Putamen (tissue), 1 donor: ENCODE measurements at regions not wholly inside any gene's neighbourhood (a gene's known extent, or its start where the extent isn't known, plus 50 kb on each side); places are given as distances from the start of the nearest gene placed in this dataset.

ENCODE experiments used
- DNase-seq: peaks from one replicate; pipeline ENCODE4 v3.0.0-alpha.2; 2016; ENCODE audit warnings: low spot score

DNA sequence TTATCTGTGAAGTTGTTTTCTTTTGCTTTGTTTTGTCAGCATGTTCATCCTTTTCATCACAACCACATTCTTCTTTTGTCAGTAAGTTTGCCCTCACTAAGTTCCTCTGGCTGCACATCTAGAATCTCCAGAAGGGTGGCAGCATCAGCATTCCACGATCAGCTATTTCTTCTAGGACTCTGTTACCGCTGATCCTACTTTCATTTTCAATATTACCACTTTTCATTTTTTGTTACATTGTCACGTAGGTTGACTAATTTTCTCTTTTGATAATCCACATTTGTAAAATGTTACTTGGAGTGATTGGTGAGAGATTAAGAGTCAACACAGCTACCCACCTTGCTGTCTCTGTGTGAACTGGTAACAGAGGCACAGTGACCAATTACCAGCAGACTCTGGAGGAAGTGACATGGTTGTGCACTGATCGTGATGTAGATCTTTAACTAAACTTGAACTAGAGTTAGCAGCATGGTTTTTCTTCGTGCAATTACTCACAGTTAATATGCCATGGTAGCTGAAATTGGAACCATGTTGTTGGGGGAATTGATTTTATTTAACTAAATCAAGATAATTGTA, 307.9 kb upstream of the SLC35B3 start:
- no peak for DNase-seq

DNA sequence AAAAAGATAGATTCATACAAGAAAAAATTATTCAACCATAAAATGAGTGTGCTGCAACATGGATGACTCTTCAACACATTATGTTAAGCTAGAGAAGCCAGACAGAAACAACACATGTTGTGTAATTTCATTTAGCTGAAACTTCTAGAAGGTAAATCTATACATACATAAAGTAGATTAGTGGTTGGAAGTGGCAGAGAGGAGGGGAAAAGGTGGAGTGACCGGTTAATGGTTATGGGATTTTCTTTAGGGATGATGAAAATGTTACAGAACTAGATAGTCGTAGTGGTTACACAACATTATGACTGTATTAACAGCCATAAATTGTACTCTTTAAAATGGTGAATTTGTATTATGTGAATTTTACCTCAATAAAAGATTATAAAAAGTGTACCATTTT, 304.1 kb upstream of the SLC35B3 start:
- no peak for DNase-seq

DNA sequence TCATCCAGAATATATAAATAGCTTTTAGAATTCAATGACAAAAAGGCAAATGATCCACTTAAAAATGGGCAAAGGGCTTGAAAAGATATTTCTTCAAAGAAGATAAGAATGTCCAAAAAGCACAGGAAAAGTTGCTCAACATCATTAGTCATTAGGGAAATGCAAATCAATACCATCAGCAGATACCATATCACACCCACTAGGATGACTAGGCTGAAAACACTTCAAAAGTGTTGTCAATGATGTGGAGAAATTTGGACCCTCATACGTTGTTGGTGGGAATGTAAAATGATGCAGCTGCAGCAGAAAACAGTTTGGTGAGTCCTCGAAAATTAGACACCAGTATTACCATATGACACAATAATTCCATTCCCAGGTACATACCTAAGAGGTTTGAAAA, 303.6 kb upstream of the SLC35B3 start:
- no peak for DNase-seq

DNA sequence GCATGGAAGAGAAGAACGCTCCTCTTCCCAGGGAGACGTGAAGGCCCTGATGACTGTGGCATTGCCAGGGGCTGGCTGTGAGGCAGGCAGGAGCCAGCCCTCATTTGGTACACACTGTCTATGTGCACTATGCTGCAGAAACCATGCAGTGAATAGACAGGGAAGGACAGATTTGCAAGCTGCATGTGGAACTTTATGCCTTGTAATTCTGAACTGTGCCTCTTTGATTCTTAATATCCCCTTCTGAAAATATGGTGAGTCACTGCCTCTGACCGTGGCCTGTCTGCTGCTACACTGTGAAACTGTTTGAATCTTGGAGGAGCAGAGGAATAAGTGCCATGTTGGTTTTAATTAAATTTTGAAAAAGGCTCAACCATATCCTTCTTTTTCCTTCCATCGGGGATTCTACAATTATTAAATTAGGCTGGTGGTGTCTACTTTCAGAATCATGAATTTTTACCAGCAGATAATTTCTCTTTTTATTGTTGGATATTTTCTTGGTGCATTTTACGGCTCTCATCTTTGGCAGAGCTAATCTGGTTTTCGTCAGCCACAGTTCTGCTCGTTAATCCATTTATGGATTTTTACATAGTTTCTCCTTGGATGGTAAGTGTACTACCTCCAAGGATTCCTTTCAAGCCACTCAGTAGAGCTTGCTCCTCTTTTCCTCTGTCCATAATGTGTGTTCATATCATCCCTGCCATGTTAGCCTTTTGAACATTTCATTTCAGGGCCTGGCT, 301.0 kb upstream of the SLC35B3 start:
- DNase-seq = no peak

DNA sequence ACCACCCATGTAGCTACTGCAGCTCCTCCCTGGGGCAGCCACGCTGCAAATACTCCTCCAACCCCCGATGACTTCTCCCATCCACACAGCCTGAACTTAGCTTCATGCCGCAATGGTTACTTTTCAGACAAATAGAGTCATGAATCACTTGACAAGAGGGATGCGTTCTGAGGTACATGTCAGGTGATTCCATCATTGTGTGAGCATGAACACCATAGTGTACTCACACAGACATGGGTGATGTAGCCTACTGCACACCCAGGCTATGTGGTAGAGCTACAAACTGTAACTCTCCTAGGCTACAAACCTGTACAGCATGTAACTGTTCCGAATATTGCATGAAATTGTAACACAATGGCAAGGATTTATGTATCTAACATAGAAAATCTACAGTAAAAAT, 298.5 kb upstream of the SLC35B3 start:
- DNase-seq = no peak

DNA sequence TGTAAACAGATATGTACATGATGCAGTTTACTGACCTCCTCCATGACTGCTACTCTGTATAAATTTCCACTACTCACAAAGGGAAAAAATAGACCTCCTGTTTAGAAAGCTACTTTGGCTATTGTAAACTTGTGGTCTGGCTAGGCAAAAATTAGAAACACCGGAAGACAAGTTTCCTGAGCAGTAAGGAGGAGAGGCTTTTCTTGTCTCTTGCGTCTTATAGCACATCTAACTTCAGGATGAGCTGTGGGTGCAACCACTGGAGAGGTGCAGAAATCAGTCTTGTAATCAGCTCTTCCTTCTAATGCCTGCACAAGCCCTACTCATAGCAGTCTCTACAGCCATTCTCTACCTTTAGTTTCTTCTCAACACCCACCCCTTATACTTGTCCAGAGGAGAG, 296.5 kb upstream of the SLC35B3 start:
- DNase-seq = no peak

DNA sequence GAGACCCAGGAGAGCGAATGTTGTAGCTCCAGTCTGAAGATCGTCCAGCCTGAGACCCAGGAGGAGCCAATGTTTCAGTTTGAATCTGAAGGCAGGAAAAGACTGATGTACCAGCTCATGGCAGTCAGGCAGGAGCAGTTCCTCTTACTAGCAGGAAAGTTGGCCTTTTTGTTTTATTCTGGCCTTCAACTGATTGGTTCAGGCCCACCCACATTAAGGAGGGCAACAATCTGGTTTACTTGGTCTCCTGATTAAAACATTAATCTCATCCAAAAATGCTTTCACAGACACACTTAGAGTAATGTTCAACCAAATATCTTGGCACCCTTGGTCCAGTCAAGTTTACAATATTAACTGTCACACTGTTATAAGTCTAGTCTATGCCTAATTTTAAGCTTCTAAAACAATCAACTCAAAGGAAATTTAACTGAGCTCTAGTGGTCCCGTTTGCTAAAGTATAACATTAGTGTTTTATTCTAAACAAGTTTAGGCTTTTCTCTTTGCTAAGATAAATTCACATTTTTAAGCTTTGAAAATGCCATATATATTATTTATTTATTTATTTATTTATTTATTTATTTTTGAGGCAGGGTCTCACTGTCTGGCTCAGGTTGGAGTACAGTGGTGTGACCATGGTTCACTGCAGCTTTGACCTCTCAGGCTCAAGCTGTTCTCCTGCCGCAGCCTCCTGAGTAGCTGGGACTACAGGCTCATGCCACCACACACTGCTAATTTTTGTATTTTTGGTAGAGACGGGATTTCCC, 275.5 kb upstream of the SLC35B3 start:
- DNase-seq = no peak

DNA sequence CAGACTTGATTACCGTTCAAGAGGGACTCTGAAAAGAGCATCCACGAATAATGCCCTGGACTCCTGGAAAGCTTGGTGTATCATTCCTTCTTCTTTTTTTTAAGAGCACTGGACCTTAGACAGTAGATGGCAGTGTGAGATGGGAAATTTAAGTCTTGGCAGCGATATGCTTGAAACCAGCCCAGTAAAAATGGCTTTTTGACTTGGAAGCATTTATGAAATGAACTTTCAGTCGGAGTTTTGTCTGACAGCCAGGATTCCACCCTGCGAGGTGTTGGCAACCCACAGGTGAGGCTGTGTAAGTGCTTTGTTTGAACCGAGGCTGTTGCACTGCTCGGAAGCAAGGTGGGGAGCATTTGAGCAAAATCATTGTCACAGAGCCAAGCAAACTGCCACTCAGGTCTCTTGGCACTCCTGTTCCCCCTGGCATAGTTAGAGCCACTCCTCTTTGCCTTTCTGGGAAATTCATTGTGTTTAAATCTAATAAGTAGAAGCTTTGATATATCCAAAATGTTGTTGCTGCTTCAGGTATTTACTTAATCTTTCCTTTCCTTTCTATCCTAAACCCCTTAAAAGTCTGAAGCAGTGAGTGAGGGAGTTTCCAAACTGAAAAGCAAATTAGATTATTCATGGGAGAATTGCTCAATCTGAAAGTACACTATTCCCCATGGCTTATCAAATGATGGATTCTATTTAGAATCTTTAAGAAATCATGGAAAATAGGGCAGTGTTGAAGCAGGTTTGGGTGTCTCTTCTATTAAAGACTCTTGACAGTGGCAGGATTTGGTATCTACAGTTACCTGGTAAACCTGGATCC, 272.8 kb upstream of the SLC35B3 start:
- peak; percentile 7 for DNase-seq

DNA sequence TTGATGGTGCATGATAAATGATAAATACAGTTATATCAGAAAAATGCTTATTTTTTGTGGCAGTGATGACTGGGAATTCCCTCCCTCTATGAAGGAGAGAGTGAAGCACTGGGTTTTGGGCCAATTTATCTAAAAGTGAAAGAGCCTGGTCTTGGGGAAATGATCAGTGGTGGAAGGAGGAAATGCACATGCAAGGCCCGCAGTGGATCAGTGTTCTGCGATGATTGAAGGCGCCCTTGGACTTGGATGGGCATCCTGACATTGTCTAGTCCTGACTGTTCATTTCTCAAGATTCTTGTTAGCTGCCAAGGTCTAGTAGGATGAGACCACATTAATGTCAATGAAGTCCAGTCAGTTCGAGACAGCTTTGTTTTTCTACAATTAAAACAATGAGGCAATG, 272.0 kb upstream of the SLC35B3 start:
- no peak for DNase-seq

DNA sequence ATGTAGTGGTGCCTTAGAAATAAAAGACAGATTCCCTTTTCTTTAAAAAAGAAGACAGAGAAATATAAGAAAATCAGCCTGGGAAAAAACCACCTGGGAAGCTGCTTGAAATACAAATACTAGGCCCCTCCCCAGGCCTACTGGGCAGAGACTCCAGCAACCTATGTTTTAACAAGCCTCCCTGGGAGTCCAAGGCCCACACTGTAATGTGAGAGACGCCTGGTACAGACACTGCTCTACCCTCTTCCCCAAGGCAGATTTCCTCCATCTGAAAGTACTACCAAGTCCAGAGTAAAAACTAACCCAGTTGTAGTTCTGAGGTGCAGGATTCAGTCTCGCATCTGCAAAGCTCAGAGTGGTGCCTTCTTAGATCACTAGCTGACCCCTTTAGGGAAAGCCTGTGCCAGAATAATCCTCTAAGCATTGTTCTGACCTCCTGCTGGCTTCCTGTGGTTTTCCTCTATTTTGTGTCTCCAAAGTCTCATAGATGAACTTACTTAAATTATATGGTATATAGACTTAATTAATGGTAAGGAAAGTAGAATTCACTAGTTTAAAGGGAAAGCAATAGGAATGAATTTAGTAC, 270.2 kb upstream of the SLC35B3 start:
- no peak for DNase-seq

DNA sequence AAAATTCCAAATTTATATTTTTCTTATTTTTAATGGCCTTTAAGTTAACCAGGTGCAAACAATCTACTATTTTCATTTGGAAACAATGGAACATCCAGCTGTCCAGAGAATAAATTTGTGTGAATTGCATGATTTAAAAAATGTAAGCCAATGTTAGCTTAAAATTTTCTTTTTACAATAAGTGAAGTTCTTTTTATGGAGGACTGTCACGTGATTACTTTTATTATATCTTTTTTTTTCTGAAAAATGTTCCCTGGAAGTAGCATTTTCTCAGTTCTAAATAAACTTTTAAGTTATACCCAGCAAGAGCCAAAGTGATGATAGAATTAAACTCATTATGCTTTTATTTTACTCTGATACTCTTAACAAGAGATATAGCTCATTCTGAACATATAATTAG, 267.7 kb upstream of the SLC35B3 start:
- DNase-seq = no peak

DNA sequence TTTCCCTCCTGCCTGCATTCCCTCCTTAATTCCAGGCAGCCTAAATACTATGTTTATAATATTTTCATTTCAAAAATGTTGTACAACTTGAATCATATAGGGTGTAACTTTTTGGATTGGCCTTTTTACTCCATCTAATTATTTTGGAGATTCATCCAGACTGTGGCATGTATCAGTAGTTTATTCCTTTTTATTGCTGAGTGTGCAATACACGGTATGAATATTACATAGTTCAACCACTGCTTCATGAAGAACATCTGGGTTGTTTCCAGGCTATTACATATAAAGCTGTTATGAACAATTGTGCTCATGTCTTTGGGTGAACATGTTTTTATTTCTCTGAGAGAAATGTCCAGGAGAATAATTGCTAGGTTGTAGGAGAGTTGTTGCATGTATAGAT, 253.5 kb upstream of the SLC35B3 start:
- DNase-seq = no peak

DNA sequence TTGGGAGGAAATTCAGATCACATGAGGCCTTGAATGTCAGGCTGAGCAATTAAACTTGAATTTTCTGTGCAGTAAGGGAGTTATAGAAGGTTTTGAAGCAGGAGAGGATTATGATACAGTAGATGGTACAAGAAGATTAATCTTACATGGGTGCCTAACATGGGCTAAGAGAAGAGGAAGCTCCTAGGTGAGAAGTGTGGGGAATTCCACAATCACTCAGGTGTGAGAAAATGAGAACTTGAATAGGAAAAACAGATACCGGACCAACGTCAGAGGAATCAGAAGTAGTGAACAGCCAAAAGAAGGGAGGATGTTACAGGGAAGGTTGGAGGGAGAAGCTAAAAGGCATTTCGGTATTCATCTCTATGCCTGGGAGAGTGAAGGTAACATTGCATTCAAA, 250.7 kb upstream of the SLC35B3 start:
- no peak for DNase-seq

DNA sequence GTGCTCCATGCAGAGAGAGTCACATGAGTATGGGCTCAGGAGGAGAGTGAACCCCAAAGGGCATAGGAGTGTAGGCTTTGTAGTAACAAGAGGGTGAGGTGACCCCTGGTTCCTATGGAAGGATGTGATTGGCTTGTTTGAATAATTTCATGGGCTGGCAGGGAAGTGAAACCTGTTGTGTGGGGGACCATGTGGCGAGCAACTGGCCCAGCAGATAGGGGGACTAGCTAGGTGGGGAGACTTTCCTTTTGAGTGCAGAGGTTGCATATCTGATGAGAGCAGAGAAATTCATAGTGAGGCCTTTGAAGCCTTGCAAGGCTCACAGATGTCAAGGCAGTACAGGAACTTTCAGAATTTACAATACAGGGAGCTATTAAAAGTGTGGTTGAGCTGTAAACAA, 247.9 kb upstream of the SLC35B3 start:
- no peak for DNase-seq

DNA sequence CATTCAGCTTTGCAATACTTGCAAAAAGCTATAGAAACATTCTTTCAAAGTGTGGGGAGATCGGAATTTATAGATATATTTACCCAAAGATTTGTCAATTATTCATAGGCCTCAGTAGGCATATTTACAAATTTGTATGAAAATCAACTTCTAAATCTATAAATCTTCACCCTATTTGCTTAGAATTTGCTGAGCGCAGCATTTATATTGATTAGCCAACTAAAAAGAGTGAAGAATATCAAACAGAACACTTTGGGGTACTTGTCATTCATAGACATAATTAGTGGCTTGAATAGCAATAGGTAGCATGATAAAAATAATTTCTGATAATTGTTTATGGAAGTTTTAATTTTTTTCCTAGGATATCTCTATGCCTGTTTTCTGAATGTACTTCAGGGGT, 244.5 kb upstream of the SLC35B3 start:
- no peak for DNase-seq

DNA sequence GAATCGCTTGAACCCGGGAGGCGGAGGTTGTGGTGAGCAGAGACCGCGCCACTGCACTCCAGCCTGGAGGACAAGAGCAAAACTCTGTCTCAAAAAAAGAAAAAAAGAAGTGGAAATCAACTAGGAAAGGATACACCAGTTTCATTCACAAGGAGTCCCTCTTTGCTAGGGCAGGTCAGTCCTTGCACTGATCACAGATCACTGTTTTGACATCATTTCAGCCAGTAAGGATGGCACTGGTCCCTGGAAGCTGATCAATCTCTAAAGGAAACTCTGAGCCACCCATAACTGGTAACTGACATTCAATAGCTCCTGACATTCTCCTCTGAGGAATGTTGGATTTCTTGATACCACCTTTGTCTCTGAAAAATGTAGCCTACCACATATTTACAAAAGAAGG, 243.1 kb upstream of the SLC35B3 start:
- no peak for DNase-seq

DNA sequence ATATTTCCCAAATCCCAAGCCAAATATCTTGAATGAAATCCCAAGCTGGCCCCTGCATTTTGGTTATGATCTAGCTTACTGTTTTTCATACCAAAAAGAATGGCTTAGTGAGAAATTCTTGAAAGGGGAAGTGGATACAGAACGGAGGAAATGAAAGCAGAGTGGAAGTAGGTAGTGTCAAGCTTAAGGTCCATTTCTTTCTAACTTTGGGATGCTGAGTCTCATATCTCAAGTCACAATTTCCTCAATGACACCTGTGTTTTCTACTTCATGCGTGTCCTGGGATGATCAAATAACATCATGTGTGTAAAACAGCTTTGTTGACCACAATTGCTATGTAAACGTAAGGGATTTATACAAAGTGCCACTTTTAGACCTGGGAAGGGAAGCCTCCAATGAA, 238.8 kb upstream of the SLC35B3 start:
- DNase-seq = no peak

DNA sequence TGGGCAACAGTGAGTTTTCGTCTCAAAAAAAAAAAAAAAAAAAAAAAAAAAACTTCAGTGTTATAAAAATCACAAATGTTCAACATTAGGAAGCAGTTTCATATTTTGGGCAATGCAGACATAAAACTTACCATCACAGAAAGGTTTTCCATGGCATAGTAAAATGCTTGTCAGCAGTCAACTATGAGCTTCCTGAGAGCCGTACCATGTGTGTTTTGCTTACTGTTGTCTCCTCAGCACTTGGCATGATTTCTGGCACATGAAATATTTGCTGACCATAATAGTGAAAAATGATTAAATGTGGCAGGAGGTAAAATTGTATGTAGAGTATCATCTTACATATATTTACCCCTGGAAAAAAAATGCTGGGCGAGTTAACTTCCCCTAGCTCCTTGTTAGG, 237.5 kb upstream of the SLC35B3 start:
- DNase-seq = no peak

DNA sequence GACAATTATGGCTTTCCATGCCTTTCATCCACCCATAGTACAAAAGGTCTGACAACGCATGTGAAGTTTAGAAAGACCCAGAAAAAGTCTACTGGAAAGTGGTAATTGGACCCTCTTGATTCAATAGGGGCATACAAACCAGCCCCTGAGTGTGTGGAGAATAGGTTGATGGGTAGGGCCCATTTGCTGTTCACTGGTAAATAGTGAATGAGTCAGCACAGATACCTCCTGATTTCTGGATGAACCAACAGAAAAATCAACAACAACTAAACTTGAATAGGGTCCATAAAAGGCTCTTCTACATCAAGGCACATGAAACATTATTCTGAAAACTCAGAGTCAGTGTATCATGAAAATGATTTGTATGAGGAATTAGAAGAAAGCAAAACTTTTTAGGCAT, 235.4 kb upstream of the SLC35B3 start:
- no peak for DNase-seq

DNA sequence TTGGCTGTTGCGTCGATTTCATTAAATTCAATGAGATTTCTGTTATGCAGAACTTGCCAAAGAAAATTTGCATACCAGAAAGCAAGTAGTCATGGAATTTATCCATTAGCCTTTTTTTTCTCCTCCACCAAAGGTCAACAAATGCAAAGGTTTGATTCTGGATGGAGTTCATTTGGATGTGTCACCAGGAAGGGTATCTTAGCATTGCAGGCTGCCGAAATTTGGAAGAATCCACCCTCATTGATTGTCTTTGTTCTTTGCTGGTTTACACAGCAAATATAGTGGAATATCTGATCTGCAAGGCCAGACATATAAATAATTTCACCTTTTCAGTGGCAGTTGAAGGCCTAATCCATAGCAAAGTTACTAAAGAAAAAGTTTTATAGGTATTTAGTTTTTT, 229.4 kb upstream of the SLC35B3 start:
- no peak for DNase-seq

DNA sequence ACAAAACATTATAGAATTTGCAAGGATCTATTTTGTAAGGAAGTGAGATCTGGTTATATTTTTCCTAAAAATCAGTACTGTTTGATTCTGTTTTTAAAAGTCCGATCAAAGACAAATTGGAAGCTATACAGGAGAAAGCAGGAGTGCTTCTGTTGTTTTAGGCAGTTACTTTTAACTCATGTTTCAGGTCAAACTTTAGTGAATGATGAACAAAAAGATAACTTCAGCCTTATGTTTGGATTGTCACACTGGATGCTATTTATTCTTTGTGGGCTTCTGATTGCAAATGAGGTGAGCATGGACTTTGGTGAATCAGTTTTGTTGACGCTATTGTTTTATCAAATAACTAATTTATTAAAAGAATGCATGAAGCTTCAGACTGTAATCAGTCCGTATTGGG, 228.7 kb upstream of the SLC35B3 start:
- no peak for DNase-seq
